ENCODE measurements at regions not wholly inside any gene's neighbourhood (a gene's known extent, or its start where the extent isn't known, plus 50 kb on each side); places are given as distances from the start of the nearest gene placed in this dataset.

GRCh38 chr12:41706376-41706775, 438.3 kb downstream of the GXYLT1 start:
- TF ChIP-seq EZH2phosphoT487 (IDR thresholded peaks at IDR 0.05; ENCODE audit: borderline replicate concordance, low read length) (no peak), CTCF (conservative IDR thresholded peaks at IDR 0.05; ENCODE audit: low read depth, low read length) (no peak), EZH2 (IDR thresholded peaks at IDR 0.05; ENCODE audit: low read length, unreplicated experiment) (no peak)

Measured in PC-3 (cell line).